ENCODE measurements at regions not wholly inside any gene's neighbourhood (a gene's known extent, or its start where the extent isn't known, plus 50 kb on each side); places are given as distances from the start of the nearest gene placed in this dataset.

- TF ChIP-seq, protein P1, sequence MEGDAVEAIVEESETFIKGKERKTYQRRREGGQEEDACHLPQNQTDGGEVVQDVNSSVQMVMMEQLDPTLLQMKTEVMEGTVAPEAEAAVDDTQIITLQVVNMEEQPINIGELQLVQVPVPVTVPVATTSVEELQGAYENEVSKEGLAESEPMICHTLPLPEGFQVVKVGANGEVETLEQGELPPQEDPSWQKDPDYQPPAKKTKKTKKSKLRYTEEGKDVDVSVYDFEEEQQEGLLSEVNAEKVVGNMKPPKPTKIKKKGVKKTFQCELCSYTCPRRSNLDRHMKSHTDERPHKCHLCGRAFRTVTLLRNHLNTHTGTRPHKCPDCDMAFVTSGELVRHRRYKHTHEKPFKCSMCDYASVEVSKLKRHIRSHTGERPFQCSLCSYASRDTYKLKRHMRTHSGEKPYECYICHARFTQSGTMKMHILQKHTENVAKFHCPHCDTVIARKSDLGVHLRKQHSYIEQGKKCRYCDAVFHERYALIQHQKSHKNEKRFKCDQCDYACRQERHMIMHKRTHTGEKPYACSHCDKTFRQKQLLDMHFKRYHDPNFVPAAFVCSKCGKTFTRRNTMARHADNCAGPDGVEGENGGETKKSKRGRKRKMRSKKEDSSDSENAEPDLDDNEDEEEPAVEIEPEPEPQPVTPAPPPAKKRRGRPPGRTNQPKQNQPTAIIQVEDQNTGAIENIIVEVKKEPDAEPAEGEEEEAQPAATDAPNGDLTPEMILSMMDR (IDR thresholded peaks at IDR 0.05) = no peak
- no peak for TF ChIP-seq POLR2A (IDR thresholded peaks at IDR 0.05)
Observed at GRCh38 chr6:169954977-169955376, 203.6 kb downstream of the ERMARD start.
